ENCODE measurements at regions not wholly inside any gene's neighbourhood (a gene's known extent, or its start where the extent isn't known, plus 50 kb on each side); places are given as distances from the start of the nearest gene placed in this dataset.

DNA sequence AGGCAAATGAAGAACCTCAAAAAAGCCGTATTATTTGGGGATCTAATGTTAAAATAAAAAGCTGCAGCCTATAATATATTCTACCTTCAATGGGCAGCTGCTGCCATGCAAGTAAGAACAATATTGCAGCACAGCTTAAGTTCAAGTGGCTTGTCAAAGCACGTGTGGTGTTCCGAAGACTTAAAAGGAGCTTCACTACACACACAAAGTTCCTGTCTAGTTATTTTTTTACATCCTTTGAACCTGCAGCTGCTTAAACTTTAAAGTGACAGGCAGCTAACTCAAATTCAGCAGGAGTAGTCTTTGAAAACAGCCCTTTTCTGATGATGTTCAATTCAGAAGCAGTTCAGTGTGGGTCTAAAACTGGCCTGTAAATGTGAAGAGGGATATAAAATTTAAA is 85.8 kb upstream of the XIRP2 start:
- H2AFZ ChIP-seq (ENCODE audit: low read depth): no peak overlapping the region
- no peaks in the 10 kb centered on the region for H3K36me3 ChIP-seq (replicated peaks in 1 of 2; ENCODE audit: control insufficient read depth in 1 of 2, insufficient read depth in 2 of 2, low read length in 1 of 2)
- no peaks in the 10 kb centered on the region for H3K79me2 ChIP-seq (ENCODE audit: insufficient read depth)
- ChIA-PET POLR2A (no interaction called here), CTCF (interaction anchor here (0.7 kb wide), 1 partner anchor 941 kb away, joined by 3 read pairs; no protein-coding TSS in a partner anchor)
- no peak overlapping the region for H3K4me3 ChIP-seq (ENCODE audit: low read depth in 2 of 2, low read length in 1 of 2)
- H4K20me1 ChIP-seq (ENCODE audit: insufficient read depth): no peaks in the 10 kb centered on the region
- no peaks in the 10 kb centered on the region for H3K9me3 ChIP-seq
- TF ChIP-seq, protein P1, sequence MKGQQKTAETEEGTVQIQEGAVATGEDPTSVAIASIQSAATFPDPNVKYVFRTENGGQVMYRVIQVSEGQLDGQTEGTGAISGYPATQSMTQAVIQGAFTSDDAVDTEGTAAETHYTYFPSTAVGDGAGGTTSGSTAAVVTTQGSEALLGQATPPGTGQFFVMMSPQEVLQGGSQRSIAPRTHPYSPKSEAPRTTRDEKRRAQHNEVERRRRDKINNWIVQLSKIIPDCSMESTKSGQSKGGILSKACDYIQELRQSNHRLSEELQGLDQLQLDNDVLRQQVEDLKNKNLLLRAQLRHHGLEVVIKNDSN (IDR thresholded peaks at IDR 0.05; ENCODE audit: borderline replicate concordance, low read depth): no peak
- no peak for TF ChIP-seq CHD2 (IDR thresholded peaks at IDR 0.05; ENCODE audit: low read length, partially characterized antibody)
- no peaks in the 10 kb centered on the region for H3K27me3 ChIP-seq (ENCODE audit: insufficient read depth)
- H3F3A ChIP-seq (replicated peaks; ENCODE audit: insufficient read depth): no peaks in the 10 kb centered on the region
- H3K9ac ChIP-seq: no peak overlapping the region
- WGBS (ENCODE audit: low lambda C conversion rate): 66% methylated on average over 3 of the region's 3 CpGs
- no peak overlapping the region for H3K27ac ChIP-seq (ENCODE audit: low read depth in 2 of 2, low read length in 1 of 2)
- no peak for DNase-seq
- H3K4me2 ChIP-seq: no peak overlapping the region
- H3K4me1 ChIP-seq (ENCODE audit: control insufficient read depth in 1 of 2, insufficient read depth in 2 of 2, low read depth in 1 of 2, low read length in 1 of 2): peaks cover 0 to 8% of the 10 kb centered on the region in 2 experiments; a peak in 2 of 4 replicates
- H3K9me2 ChIP-seq: no peaks in the 10 kb centered on the region

DNA sequence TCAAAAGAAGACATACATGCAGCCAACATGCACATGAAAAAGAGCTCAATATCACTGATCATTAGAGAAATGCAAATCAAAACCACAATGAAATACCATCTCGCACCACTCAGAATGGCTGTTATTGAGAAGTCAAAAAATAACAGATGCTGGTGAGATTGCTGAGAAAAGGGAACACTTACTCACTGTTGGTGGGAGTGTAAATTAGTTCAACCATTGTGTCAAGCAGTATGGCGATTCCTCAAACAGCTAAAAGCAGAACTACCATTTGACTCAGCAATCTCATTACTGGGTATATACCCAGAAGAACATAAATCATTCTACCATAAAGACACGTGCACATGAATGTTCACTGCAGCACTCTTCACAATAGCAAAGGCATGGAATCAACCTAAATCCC is 95.5 kb upstream of the XIRP2 start:
- H3K27ac ChIP-seq (ENCODE audit: low read depth in 2 of 2, low read length in 1 of 2): no peak overlapping the region
- ChIA-PET POLR2A (no interaction called here), CTCF (no interaction called here)
- H3K4me1 ChIP-seq (ENCODE audit: control insufficient read depth in 1 of 2, insufficient read depth in 2 of 2, low read depth in 1 of 2, low read length in 1 of 2): no peaks in the 10 kb centered on the region
- H4K20me1 ChIP-seq (ENCODE audit: insufficient read depth): no peaks in the 10 kb centered on the region
- TF ChIP-seq FOXM1 (IDR thresholded peaks at IDR 0.05; ENCODE audit: low read depth): no peak
- TF ChIP-seq TAF1 (IDR thresholded peaks at IDR 0.05; ENCODE audit: borderline replicate concordance, low read depth, low read length): no peak
- no peak for TF ChIP-seq RAD21 (IDR thresholded peaks at IDR 0.05; ENCODE audit: low read length)
- no peak for TF ChIP-seq FOSL2 (IDR thresholded peaks at IDR 0.05; ENCODE audit: borderline replicate concordance, low read depth)
- TF ChIP-seq MXI1 (IDR thresholded peaks at IDR 0.05; ENCODE audit: low read depth, low read length): no peak
- TF ChIP-seq GABPA (IDR thresholded peaks at IDR 0.05; ENCODE audit: low read depth): no peak
- TF ChIP-seq RCOR1 (IDR thresholded peaks at IDR 0.05; ENCODE audit: low read length): no peak
- TF ChIP-seq POLR2AphosphoS5 (IDR thresholded peaks at IDR 0.05; ENCODE audit: low read depth, low read length): no peak
- TF ChIP-seq, protein P2, sequence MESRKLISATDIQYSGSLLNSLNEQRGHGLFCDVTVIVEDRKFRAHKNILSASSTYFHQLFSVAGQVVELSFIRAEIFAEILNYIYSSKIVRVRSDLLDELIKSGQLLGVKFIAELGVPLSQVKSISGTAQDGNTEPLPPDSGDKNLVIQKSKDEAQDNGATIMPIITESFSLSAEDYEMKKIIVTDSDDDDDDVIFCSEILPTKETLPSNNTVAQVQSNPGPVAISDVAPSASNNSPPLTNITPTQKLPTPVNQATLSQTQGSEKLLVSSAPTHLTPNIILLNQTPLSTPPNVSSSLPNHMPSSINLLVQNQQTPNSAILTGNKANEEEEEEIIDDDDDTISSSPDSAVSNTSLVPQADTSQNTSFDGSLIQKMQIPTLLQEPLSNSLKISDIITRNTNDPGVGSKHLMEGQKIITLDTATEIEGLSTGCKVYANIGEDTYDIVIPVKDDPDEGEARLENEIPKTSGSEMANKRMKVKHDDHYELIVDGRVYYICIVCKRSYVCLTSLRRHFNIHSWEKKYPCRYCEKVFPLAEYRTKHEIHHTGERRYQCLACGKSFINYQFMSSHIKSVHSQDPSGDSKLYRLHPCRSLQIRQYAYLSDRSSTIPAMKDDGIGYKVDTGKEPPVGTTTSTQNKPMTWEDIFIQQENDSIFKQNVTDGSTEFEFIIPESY (IDR thresholded peaks at IDR 0.05; ENCODE audit: borderline replicate concordance, low read depth): no peak
- no peak for TF ChIP-seq FOXJ3 (CRISPR knock-in tag; IDR thresholded peaks at IDR 0.05)
- no peak for TF ChIP-seq MEF2A (IDR thresholded peaks at IDR 0.05; ENCODE audit: borderline replicate concordance, low read depth)
- TF ChIP-seq GATA2 (CRISPR knock-in tag; IDR thresholded peaks at IDR 0.05): no peak
- TF ChIP-seq, protein P3, sequence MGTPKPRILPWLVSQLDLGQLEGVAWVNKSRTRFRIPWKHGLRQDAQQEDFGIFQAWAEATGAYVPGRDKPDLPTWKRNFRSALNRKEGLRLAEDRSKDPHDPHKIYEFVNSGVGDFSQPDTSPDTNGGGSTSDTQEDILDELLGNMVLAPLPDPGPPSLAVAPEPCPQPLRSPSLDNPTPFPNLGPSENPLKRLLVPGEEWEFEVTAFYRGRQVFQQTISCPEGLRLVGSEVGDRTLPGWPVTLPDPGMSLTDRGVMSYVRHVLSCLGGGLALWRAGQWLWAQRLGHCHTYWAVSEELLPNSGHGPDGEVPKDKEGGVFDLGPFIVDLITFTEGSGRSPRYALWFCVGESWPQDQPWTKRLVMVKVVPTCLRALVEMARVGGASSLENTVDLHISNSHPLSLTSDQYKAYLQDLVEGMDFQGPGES (IDR thresholded peaks at IDR 0.05; ENCODE audit: low read depth, low read length): no peak
- TF ChIP-seq, protein P4, sequence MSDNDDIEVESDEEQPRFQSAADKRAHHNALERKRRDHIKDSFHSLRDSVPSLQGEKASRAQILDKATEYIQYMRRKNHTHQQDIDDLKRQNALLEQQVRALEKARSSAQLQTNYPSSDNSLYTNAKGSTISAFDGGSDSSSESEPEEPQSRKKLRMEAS (IDR thresholded peaks at IDR 0.05; ENCODE audit: low read depth): no peak
- no peak for TF ChIP-seq EZH2phosphoT487 (IDR thresholded peaks at IDR 0.05; ENCODE audit: borderline replicate concordance, low read depth)
- TF ChIP-seq JUND (IDR thresholded peaks at IDR 0.05): no peak
- TF ChIP-seq YY1 (IDR thresholded peaks at IDR 0.05; ENCODE audit: low read depth): no peak
- TF ChIP-seq NRF1 (IDR thresholded peaks at IDR 0.05; ENCODE audit: low read depth, low read length): no peak
- no peaks in the 10 kb centered on the region for H3K27me3 ChIP-seq (ENCODE audit: insufficient read depth)
- 58% methylated on average over 3 of the region's 3 CpGs for WGBS (ENCODE audit: low lambda C conversion rate)
- H3K9ac ChIP-seq: no peak overlapping the region
- no peaks in the 10 kb centered on the region for H3K9me2 ChIP-seq
- no peak overlapping the region for H2AFZ ChIP-seq (ENCODE audit: low read depth)
- H3K9me3 ChIP-seq: no peaks in the 10 kb centered on the region
- no peak overlapping the region for H3K4me2 ChIP-seq
- no peak for DNase-seq
- H3F3A ChIP-seq (replicated peaks; ENCODE audit: insufficient read depth): no peaks in the 10 kb centered on the region
- H3K36me3 ChIP-seq (replicated peaks in 1 of 2; ENCODE audit: control insufficient read depth in 1 of 2, insufficient read depth in 2 of 2, low read length in 1 of 2): no peaks in the 10 kb centered on the region
- H3K79me2 ChIP-seq (ENCODE audit: insufficient read depth): no peaks in the 10 kb centered on the region
- H3K4me3 ChIP-seq (ENCODE audit: low read depth in 2 of 2, low read length in 1 of 2): no peak overlapping the region

All from SK-N-SH (cell line).